ENCODE measurements at regions not wholly inside any gene's neighbourhood (a gene's known extent, or its start where the extent isn't known, plus 50 kb on each side); places are given as distances from the start of the nearest gene placed in this dataset.

- ChIA-PET CTCF (no interaction called here), POLR2A (ENCODE audit: low non-redundant PET) (no interaction called here)
- no peaks in the 10 kb centered on the region for H3K27me3 ChIP-seq (replicated peaks; ENCODE audit: insufficient read depth, low read depth, low read length, poor library complexity)
- intact Hi-C loops (cut with micrococcal nuclease; ENCODE audit: unreplicated experiment), result no loop called here
- no peaks in the 10 kb centered on the region for H3K4me1 ChIP-seq (ENCODE audit: insufficient read depth, low read length, poor library complexity, severe bottlenecking)
- H3K4me3 ChIP-seq (ENCODE audit: low read depth, low read length, poor library complexity, severe bottlenecking), result no peak overlapping the region
- H3K36me3 ChIP-seq (ENCODE audit: insufficient read depth, low read length, poor library complexity, severe bottlenecking), result no peaks in the 10 kb centered on the region
- H3K9me3 ChIP-seq (ENCODE audit: low read depth, low read length, poor library complexity, severe bottlenecking), result no peaks in the 10 kb centered on the region
- no peak for DNase-seq (ENCODE audit: low spot score)
- no peak overlapping the region for H3K27ac ChIP-seq (ENCODE audit: low read depth, low read length, poor library complexity, severe bottlenecking)
- no peak for TF ChIP-seq EZH2 (IDR thresholded peaks at IDR 0.05; ENCODE audit: borderline replicate concordance, low read depth, low read length, poor library complexity, severe bottlenecking)
- no peak for TF ChIP-seq CTCF (conservative IDR thresholded peaks at IDR 0.05; ENCODE audit: low read depth, low read length)
- no TSS peak for BruUV-seq (replicated peaks)
These were observed 65.1 kb upstream of the DIAPH2 start for GRCh38 chrX:96619588-96619987.

- no peaks in the 10 kb centered on the region for H3K4me1 ChIP-seq (ENCODE audit: insufficient read depth, low read length, poor library complexity, severe bottlenecking)
- no peaks in the 10 kb centered on the region for H3K27me3 ChIP-seq (replicated peaks; ENCODE audit: insufficient read depth, low read depth, low read length, poor library complexity)
- H3K4me3 ChIP-seq (ENCODE audit: low read depth, low read length, poor library complexity, severe bottlenecking), result no peak overlapping the region
- BruUV-seq (replicated peaks), result no TSS peak
- H3K27ac ChIP-seq (ENCODE audit: low read depth, low read length, poor library complexity, severe bottlenecking), result no peak overlapping the region
- no peak for DNase-seq (ENCODE audit: low spot score)
- TF ChIP-seq EZH2 (IDR thresholded peaks at IDR 0.05; ENCODE audit: borderline replicate concordance, low read depth, low read length, poor library complexity, severe bottlenecking), result no peak
- ChIA-PET CTCF (no interaction called here), POLR2A (ENCODE audit: low non-redundant PET) (no interaction called here)
- H3K36me3 ChIP-seq (ENCODE audit: insufficient read depth, low read length, poor library complexity, severe bottlenecking), result no peaks in the 10 kb centered on the region
- no peaks in the 10 kb centered on the region for H3K9me3 ChIP-seq (ENCODE audit: low read depth, low read length, poor library complexity, severe bottlenecking)
- intact Hi-C loops (cut with micrococcal nuclease; ENCODE audit: unreplicated experiment), result no loop called here
These were observed 62.8 kb upstream of the DIAPH2 start for GRCh38 chrX:96621811-96622210.

Data from A673 (cell line).